HCEC 1CT (cell line): ENCODE measurements at regions not wholly inside any gene's neighbourhood (a gene's known extent, or its start where the extent isn't known, plus 50 kb on each side); places are given as distances from the start of the nearest gene placed in this dataset.
"Not testable (repeated sequence)": the region's sequence is repeated elsewhere in the genome, so short reads cannot be mapped to it uniquely, and the experiment has no call there.

Experiments used
- DNase-seq: peaks from one replicate; pipeline ENCODE4 v3.0.0-alpha.2; 2017

DNA sequence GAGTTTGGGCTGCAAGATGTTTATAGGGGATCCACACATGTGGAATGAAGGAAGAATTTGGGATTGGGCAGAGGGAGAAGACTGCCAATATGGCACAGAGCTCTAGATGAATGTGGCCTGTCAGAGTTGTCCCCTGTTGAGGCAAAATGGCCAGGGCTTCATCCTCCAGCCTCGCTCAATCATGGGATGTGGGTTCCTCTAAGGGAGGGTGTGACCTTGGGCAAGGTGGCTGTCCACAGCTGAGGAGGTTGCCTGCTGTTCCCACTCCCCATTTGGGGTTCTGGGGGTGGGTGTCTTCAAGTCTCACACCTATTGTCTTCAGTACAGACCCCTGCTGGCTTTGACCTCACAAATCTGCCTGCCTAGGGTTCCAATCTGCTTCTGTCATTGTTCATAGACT, 121.6 kb upstream of the FAM204A start:
- no peak for DNase-seq

DNA sequence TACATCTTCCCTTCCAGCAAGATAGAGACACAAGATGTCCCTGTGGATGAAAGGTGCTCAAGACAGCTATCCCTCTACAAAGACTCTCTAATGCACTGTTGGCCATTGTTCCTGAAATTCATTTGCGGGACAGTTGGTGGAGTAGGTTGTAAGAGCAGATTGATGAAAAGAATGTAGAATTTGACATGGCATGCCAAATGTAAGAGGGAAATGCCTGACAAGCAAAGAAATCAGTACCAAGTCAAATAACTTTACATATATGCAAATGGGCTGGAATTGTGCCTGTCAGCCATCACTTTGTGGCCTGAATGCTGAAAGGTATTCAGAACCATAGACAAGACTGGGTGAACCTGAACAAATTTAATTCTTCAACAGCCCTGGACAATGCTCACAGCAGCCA, 120.3 kb upstream of the FAM204A start:
- DNase-seq, result no peak

DNA sequence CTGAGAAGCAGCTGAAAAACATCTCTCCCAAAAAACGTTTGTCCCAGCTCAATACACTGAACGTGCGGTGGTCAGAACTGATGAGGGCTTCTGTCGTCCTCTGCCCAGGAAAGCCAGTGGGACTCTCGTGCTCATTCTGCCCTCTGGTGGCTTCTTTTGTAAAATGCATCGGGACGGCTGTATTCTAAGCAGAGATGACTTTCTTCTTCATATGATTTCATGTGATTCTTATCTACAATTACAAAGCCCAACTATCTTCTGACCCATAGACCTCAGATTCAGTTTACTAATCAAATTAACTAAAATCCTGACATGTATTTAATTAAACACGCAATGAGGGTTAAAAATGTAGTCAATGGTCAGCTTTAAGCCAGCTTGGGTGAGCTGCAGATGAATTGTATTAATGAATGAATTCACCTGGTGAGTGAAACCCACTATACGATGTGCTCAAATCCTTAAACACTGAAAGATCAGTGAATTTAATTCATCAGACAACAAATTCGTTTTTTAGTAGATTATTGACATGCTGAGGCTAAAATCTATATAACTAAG, 117.6 kb upstream of the FAM204A start:
- peak; percentile 60 for DNase-seq

DNA sequence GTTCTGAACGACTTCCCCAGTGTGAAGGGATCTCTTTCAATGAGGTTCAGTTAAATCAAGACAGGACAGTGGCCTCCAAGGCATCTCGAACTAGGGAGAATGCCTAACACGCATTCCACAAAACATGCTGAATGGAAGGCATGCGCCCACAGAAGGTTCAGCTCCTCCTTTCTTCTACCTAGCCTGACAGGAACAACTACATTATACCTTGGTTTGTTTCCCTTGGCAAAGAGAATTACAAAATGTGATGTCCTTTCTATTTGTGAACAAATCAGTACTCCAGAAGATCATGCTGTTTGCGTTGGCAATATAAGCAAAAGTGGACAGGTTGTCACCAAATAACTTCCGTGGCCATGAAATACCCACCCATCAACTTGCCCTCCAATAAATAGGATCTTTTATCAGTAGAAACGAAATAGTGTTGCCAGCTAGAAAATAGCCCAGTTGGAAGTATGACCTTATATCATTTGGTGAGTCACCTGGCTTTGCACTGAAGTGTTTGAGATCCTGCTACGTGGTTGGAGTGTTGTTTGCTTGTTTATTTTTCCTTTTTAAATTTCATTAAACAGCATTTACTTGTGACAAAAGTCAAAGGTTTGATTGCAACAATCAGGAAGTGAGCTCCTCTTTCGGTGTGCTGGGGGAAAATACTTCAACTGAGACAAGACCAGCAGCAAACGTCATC, 117.0 kb upstream of the FAM204A start:
- DNase-seq, result no peak

DNA sequence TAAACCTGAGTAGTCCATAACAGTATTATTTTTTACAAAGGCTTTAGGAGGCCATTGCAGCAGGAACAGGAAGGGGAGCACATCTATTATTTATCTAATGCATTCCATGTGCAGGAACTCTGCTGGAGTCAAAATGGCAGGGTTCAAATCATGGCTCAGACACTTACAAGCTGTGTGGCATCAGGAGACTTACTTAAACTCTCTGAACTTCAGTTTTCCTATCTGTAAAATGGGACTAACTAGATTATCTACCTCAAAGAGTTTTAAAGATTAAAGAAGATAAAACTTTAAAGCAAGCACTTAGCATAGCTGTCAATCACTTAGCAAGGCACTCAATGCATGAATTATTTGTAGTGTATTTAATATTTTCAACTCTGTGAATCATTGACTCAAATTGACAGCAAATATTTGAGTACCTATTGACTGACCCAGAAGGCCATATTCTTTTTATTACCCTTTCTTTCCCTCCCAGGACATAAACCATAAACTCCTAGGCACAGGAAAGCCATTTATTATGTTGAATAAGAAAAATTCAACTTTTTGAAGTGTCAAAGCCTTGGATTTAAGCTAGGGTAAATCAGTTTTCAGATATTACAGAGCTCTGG, 115.8 kb upstream of the FAM204A start:
- DNase-seq, result no peak

DNA sequence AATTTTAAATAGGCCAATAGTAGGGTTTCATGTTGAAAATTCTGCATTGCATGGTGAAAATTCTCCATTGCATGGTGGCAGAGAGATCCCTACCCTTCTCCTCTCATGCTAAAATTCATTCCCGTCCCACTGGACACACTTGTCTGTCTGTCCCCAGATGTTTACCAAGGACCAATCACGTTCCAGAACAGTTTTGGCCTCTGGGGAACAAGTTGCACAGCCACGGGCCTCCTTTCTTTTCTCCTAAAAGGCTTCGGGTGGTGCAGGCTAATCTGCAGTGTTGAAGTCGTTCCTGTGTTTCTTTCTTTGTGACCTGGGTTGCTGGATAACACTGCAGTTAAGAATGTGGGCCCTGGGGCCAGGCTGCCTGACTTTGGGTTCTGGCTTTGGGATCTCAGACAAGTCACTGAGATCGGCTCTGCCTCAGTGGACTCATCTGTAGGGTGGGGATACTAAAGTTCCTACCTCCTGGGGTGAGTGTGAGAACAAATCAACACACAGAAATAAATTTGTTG, 113.1 kb upstream of the FAM204A start:
- DNase-seq, result no peak

DNA sequence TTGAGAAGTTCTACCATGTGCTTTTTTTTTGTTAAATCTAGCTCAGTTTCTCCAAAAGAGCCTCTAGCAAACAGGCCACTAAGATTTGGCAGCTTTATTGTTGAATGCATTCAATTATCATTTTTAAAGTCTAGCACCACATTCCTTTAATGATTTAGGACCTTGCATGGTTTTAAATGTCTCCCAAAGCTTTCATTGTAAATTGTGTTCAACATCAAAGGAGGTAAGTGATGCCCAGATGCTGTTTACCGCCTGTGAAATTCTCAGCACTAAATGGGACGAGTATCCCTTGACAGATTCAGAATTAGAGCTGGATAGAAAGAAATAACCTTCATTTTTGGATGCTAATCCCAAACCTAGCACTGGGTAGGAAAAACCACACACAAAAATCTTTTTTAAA, 112.1 kb upstream of the FAM204A start:
- DNase-seq, result no peak

DNA sequence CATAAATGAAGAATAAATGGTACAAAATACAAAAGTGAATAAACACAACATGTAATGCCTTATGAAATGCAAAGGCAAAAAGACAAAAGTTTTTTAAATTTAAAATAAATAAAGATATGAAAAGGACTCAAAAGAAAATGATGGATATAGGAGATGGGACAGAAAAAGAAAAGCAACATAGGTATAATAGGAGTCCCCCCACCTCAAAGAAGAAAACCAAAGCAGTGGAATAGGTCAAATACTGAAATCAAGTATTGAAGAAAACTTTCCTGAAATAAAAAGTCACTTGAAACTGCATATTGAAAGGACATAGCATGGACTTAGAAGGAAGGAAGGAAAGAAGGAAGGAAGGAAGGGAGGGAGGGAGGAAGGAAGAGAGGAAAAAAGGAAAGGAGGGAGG, 110.0 kb upstream of the FAM204A start:
- no peak for DNase-seq

DNA sequence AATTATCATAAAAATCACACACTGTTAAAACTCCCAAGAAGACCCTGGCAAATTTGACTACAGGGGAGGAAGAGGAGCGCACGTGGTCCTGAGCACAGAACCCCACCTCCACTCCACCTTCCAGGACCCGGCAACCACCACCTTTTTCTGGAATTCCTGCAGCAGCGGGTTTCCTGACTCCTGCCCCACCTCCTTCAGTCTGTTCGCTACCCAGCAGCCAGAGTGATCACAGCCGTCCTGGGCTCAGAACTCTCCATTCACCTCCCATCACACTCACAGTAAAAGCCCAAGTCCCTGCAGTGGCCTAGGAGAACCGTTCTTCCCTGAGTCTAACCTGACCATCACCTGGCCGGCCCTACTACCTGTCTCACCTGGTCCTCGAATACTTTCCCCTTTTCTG, 107.4 kb upstream of the FAM204A start:
- DNase-seq, result no peak

DNA sequence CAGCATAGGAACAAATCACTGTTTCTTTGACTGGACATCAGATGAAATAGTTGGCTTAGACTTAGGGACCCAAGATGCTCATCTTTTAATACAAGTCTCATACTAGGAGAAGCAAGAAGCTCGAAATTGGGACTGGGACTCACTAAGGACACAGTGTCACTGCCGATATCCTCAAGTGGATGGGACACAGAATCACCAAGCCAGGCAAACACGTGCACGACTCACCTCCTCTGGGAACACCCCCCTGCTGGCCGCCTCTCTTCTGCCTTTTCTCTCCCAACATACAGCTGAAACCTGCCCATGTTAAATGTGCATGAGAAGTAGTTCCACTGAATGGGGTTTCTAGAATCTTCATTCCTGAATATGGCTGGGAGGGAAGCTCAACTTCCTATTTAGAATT, 106.6 kb upstream of the FAM204A start:
- DNase-seq, result no peak

DNA sequence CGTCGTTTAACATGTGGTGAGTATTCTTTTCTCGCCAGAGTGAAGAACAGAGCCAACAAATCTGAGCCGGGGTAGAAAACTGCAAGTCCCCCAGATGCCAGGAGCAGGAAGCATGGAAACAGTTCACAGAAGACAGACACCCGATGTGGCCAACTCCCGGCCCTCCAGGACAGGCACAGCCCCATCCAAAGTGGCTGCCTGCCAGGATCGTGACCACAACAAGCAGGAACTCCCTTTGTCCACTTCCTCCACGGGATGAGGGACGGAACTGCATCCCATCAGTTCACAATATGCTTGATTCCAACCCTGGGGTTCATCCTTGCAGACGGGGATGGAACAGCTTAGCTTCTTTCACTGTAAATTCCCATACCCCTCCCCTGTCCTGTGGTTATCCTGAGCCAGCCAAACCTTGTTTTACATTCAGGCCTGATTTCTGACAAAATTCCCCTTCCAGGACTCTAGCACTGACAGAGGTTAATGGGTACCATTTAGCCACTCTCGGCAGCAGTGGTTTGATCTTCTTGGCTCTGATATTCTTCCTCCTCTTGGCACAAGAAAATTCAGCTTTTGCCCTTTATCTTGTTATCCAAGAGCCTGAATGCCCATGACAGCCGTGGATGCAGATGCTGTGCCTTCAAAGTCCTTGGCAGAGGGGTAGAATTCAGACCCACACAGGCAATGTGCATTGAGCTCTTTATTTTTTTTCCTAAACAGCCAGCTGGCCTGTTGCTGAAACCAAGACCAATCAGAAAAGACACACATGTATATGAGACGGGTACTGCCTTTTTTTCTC, 105.5 kb upstream of the FAM204A start:
- DNase-seq, result peak; percentile 36

DNA sequence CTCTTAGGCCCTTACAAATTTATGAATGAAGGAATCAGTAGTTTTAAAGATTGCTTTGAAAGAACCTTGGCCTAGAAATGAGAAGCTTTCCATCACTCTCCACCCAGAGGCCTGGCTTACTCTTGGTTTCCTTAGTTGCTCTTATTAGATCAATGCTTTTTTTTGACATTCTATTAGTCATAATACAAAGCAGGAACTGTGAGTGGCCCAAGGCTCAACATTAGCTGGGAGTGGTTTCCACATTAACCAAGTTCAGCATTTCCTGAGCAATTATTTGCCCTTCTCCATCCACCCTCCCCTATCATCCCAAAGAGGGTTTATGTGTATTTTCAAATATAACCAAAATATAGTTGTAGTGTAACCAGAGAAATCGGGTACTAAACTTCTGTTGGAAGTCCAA, 103.4 kb upstream of the FAM204A start:
- no peak for DNase-seq

DNA sequence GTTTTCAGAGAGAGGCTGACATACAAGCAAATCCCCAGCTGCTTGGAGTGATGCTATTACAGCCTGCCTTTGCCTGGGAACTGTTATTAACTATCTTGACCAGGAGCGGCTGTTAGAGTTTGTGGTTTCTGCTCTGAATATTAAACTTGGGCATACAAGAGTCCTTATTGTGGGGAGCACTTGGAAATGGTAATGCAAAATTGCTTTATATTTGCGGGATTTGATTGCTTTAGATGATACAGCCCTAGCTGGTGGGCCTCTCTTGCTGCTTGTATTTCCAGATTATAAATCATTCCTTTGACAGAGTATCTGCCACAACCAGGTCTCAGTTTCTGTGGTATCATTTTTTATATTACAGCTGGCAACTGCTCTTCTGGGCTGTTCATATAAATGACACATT, 101.9 kb upstream of the FAM204A start:
- no peak for DNase-seq

DNA sequence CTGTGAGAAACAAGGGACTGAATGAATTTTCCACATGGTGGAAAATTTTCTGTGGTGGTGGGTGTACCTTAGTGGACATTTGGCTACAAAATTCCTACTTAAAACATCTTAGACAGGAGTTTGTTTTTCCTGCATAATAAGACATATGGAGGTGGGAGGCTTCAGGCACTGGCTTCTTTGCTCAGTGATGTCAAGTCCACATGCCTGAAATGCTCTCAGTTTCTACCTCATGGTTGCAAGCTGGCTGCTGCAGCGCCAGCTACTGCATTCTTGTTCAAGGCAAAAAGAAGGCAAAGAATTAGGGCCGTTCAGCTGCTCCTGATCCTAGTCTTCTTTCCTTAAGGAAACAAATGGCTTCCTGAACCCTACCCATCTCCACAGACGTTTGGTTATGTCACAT, 99.9 kb upstream of the FAM204A start:
- DNase-seq, result no peak

DNA sequence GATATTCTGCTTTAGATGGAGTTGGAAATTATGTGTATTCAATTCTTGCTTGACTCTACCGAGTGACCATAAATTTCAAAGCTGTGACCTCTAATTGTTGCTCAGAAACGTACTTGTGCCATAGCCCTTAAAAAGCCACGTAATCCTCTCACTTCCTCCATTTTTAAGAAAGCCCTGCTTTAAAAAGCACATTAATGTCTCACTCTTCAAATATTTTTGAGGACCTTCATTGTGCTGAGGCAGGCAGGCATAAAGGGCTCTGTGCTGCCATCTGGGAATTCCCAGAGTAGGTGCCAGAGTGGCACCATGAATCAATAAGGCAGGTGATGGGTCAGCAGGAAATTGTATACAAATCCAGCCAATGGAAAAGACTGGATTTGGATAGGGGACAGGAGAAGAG, 97.7 kb upstream of the FAM204A start:
- DNase-seq, result no peak

DNA sequence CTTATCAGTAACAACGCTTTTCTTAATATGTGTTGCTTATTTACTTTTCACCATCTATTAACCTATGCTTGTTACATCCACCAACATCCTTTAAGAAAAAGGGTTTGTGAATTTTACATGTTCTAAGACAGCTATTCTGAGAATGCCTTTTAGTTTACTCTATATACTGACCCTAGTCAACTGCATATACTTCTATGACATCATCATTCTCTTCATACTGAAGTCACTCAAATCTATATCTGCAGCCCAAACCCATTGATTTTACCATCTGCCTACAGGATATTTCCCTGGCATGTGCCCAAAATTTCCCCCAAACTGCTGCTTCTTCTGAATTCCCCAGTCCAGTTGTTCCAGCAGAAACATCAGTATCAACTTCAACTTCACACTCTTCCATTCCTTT, 94.6 kb upstream of the FAM204A start:
- DNase-seq, result no peak

DNA sequence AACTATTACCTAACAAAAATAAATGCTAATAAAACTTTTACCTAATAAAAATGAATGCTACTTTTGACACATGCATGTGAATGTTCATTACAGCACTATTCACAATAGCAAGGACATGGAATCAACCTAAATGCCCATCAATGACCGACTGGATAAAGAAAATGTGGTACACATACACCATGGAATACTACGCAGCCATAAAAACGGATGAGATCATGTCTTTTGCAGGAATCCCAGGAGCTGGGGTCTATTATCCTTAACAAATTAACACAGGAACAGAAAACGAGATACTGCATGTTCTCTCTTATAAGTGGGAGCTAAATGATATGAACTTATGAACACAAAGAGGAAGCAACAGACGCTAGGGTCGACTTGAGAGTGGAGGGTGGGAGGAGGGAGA, 88.1 kb upstream of the FAM204A start:
- DNase-seq, result no peak

DNA sequence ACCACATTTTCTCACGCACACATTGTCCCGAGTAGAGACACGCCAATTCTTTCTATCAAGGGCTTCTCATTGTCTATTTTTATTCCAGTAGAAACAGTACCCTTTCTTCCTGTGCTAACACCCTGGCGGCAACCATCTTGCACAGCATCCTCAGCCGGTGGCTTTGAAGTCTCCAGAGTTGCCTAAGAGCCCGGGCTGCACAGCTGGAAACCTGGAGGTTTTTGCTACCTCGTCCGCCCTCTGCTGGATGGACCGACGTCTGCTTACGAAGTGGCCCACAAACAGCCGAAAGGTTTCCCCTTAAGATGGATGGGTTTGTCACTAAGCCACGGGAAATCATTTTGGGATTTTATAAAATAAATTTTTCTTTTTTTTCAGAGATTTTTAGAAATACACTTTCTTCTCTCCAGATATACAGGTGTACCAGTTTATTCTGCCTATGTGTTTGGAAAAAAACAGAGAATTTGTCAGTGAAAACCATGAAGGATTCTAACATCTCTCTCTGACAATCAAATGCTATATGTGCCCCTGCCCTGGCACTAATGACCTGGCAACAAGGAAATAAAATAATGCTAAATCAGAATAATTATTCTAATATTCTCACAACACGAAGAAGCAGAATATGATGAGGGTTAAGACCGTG, 81.8 kb upstream of the FAM204A start:
- DNase-seq, result peak; percentile 94

DNA sequence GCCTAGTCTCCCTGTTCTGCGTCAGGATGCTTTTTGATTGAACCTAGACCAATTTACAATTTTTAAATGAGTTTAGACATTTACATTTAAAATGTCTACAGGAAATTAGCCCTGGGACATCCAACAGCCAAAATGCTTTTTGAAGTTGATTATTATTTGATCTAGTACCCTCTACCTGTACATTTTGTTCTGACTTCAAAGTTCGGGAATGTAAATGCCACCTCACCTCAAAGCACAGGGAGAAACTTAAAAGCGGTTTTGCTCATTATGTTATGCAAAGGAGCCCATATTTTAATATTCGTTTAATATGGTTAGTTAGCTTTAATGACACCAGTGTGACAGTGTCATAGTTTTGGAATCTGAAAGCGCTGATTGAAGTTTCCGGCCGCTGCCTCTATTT, 80.1 kb upstream of the FAM204A start:
- DNase-seq, result no peak

DNA sequence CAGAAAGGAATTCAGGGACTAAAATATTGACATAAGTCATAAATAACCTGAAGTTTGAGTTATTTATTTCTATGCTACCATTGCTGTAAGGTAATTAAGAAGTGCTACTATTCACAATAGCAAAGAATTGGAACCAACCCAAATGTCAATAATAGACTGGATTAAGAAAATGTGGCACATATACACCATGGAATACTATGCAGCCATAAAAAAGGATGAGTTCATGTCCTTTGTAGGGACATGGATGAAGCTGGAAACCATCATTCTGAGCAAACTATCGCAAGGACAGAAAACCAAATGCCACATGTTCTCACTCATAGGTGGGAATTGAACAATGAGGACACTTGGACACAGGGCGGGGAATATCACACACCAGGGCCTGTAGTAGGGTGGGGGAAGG, 77.9 kb upstream of the FAM204A start:
- not testable (repeated sequence) for DNase-seq

DNA sequence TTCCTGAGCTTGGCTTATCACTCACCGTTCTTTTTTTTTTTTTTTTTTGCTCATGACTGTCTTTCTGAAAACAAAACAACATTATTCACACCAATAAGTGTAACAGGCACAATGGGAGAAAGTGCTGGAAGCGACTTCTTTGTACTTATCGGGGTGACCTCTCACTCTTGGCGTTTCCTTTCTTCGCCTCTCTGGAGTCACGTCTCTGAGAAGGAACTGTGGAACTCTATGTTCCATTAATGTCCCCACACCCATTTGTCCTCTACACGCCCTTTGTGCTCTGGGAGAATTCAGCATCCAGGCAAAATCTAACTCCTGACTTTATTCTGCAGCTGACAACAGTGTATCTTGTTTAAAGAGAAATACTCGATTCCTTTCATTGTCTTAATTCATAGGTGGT, 70.8 kb upstream of the FAM204A start:
- DNase-seq, result no peak

DNA sequence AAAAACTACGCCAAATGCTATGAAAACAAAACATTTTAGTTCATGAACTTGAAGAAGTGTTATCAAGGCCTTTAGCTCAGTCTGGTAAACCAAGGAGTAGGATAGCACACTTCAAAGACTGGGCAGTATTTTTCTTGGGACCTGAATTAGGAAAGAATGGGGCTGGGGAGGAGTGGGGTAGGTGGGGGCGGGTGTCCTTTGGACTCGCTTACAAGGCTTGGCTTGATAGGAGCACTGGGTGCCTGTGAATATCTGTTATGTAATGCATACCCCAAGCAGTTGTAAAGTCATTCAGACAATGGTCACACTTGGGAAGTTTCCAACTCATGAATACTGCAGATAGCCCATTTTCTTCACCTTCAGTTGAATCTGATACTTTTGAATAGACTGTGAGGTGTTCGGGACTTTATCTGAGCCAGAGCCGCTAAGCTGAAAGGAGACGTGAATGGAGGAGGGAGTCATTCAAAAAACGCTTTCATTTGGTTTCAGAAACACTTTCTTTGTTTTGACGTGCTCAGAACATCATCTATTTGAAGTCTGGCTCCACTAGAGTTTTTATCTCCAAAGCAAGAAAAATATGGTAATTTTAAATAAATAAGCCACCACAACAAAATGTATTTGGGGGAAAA, 70.1 kb upstream of the FAM204A start:
- DNase-seq, result no peak

DNA sequence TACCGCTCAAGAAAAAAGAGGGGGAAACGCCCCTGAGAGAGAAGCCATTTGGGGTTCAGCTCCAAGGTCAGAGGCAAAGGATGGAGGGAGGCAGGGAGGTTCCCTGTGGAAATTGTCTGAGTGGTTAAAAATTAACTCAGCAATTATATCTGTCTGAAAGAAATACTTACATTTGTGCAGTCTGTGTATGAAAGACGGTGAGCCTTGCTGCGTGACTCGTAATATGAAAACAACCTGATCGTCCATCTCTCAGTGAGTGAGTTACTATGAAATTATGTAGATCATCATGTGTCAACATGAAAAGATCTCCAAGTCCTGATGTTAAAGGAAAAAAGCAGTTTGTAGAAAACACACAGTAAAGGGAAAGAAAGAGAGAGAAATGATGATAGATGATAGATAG, 67.2 kb upstream of the FAM204A start:
- DNase-seq, result no peak
